CD4-positive, alpha-beta memory T cell (primary cell): ENCODE measurements at regions not wholly inside any gene's neighbourhood (a gene's known extent, or its start where the extent isn't known, plus 50 kb on each side); places are given as distances from the start of the nearest gene placed in this dataset.

Experiments
- CTCF ChIA-PET: fragments of 350-600 bp; sonication (Branson Sonifier 250); formaldehyde crosslinking; loops from one replicate; lab custom pipeline; 2021; ENCODE audit warnings: inconsistent platforms; ENCODE audit not compliant: partially characterized antibody; lab: Charles Lee
- POLR2A ChIA-PET: fragments of 350-600 bp; sonication (Branson Sonifier 250); formaldehyde crosslinking; loops from one replicate; lab custom pipeline; 2021; ENCODE audit not compliant: partially characterized antibody; lab: Charles Lee
- DNase-seq, 5 donors: peaks; one replicate each; pipeline versions ENCODE4 v3.0.0 to v3.0.0-alpha.2; 2020 to 2022; ENCODE audit warnings: mixed read lengths in 1 of 5
- H3K27ac ChIP-seq: one replicate; pipeline ENCODE4 v1.7.0; 2013; ENCODE audit warnings: low read depth, low read length
- H3K27me3 ChIP-seq: 2 replicates; pipeline ENCODE4 v1.7.0; 2013; ENCODE audit warnings: mild to moderate bottlenecking, low read length, moderate library complexity; ENCODE audit not compliant: insufficient read depth
- H3K36me3 ChIP-seq: 2 replicates; pipeline ENCODE4 v1.7.0; 2013; ENCODE audit warnings: mild to moderate bottlenecking, low read length, moderate library complexity; ENCODE audit not compliant: insufficient read depth
- H3K4me1 ChIP-seq: 2 replicates; pipeline ENCODE4 v1.7.0; 2013; ENCODE audit warnings: mild to moderate bottlenecking, low read length, moderate library complexity; ENCODE audit not compliant: insufficient read depth
- H3K4me3 ChIP-seq, 2 donors: one replicate each; pipeline ENCODE4 v1.7.0; 2013; ENCODE audit warnings: low read length in 2 of 2, mild to moderate bottlenecking in 1 of 2
- H3K9me3 ChIP-seq, 2 donors: one replicate each; pipeline ENCODE4 v1.7.0; 2013; ENCODE audit warnings: low read length in 2 of 2, control low read depth in 1 of 2; ENCODE audit not compliant: control insufficient read depth in 1 of 2
- H3K27ac Mint-ChIP-seq, 7 donors: one replicate each; pipeline ENCODE4 v1.8.0; 2020 to 2021; ENCODE audit warnings: mixed read lengths in 7 of 7, mild to moderate bottlenecking in 6 of 7, inconsistent platforms in 3 of 7, moderate library complexity in 3 of 7
- H3K27me3 Mint-ChIP-seq, 2 donors: one replicate each; pipeline ENCODE4 v1.8.0; 2020 to 2021; ENCODE audit warnings: mixed read lengths in 2 of 2
- H3K36me3 Mint-ChIP-seq, 2 donors: one replicate each; pipeline ENCODE4 v1.8.0; 2020 to 2021; ENCODE audit warnings: mixed read lengths in 2 of 2, inconsistent platforms in 1 of 2, mild to moderate bottlenecking in 1 of 2
- H3K4me1 Mint-ChIP-seq, 4 donors: one replicate each; pipeline ENCODE4 v1.8.0; 2020 to 2021; ENCODE audit warnings: mixed read lengths in 4 of 4, mild to moderate bottlenecking in 1 of 4
- H3K4me3 Mint-ChIP-seq, 8 donors: one replicate each; pipeline ENCODE4 v1.8.0; 2020 to 2021; ENCODE audit warnings: mixed read lengths in 8 of 8, mild to moderate bottlenecking in 7 of 8, moderate library complexity in 6 of 8, inconsistent platforms in 3 of 8
- H3K9me3 Mint-ChIP-seq, 8 donors: one replicate each; pipeline ENCODE4 v1.8.0; 2020 to 2021; ENCODE audit warnings: mixed read lengths in 8 of 8, mild to moderate bottlenecking in 5 of 8, inconsistent platforms in 3 of 8, moderate library complexity in 1 of 8
- intact Hi-C: fragments of 100-400 bp; cut with micrococcal nuclease; formaldehyde crosslinking; loops from one replicate; pipeline ENCODE4 v1.15.1; 2023

DNA sequence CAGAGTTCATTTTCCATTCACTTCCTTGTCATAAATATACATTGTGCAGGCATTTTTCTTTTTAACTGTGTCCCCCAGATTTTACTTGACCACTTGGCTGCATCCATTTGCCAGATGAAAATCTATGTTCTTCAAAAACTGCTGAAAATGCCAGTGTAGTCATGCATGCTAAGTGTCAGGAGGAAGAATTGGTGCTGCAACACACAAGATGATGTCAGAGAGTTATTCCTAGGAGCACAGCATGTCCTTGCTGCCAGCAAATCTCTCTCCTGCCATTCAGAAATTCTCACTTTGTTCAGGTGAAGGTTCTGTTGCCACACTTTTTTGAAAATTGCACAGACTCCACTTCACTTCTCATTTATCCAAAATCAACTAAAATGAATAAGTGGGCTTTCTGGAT is 106.4 kb upstream of the MAGI3 start:
- Mint-ChIP-seq H3K27me3 (peaks cover 7 to 10% of the 10 kb centered on the region in 2 donors), H3K9me3 (peaks cover 0 to 1% (median 0%) of the 10 kb centered on the region in 8 donors), H3K27ac (no peak overlapping the region), H3K4me3 (no peak overlapping the region), H3K36me3 (no peaks in the 10 kb centered on the region), H3K4me1 (no peaks in the 10 kb centered on the region)
- Histone ChIP-seq H3K9me3 (no peaks in the 10 kb centered on the region), H3K4me3 (no peak overlapping the region), H3K27me3 (no peaks in the 10 kb centered on the region), H3K36me3 (no peaks in the 10 kb centered on the region), H3K4me1 (no peaks in the 10 kb centered on the region), H3K27ac (no peak overlapping the region)
- CTCF ChIA-PET: no interaction called here
- intact Hi-C loops: no loop called here
- no peak for DNase-seq
- POLR2A ChIA-PET: no interaction called here

DNA sequence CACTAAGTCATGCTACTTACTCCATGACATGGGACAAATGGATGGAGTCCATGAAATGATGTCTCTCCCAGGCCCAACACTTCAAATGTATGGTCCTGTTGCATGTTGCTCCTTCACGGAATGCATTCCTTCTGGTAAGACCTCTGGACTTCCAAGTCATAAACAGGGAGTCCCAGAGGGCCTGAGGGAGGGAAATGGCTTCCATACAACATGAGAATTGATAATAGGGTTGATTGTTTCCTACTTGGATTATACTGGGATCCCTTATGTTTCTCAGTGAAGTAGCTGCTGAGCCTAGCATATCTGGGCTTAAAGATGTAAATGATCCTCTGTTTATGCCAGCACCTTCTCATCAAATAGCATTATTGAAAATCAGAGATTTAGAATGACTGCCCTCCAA is 104.2 kb upstream of the MAGI3 start:
- Mint-ChIP-seq H3K9me3 (peaks cover 0 to 3% (median 0%) of the 10 kb centered on the region in 8 donors), H3K4me3 (no peak overlapping the region), H3K4me1 (no peaks in the 10 kb centered on the region), H3K27me3 (peaks cover 5 to 16% of the 10 kb centered on the region in 2 donors), H3K36me3 (no peaks in the 10 kb centered on the region), H3K27ac (no peak overlapping the region)
- POLR2A ChIA-PET: no interaction called here
- intact Hi-C loops: no loop called here
- Histone ChIP-seq H3K36me3 (no peaks in the 10 kb centered on the region), H3K27ac (no peak overlapping the region), H3K9me3 (no peaks in the 10 kb centered on the region), H3K4me1 (no peaks in the 10 kb centered on the region), H3K4me3 (no peak overlapping the region), H3K27me3 (no peaks in the 10 kb centered on the region)
- CTCF ChIA-PET: no interaction called here
- DNase-seq: no peak

DNA sequence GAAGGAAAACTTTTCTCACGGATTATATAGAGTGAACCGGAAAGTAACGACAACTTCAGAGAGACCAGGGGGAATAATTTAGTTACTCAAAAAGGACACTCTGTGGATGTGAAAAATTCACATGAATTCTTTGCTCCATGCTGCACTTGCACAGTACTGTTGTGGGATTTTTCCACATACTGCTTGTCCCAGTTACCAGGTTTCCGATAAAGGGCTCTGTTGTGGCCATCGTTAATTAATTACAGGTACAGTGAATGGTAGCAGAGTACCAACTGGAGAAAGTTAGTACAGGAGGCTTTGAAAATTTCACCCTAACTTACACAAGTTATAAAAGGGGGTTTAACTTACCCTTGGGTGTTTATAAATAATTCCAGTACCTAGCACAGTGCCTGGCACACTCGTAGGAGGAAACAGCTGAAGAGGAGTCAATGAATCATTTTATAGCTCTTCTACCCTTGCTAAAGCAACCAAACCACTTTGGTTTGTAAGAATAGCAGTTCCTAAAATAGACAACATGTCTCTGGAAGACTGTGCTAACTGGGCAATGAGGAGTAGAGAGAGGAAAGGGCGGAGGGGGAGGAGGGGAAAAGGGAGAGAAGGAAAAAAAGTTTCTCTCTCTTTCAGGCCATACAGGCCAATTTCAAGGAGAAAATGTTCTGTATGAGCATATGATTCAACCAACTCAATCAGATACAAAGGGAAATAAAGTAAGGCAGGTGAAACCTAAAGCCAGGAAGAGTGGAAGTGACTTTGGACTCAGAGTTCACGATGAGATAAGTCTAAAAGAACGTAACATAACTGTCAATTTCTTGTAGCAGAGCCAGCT is 98.3 kb upstream of the MAGI3 start:
- Histone ChIP-seq H3K27me3 (no peaks in the 10 kb centered on the region), H3K4me3 (no peak overlapping the region), H3K27ac (no peak overlapping the region), H3K4me1 (no peaks in the 10 kb centered on the region), H3K9me3 (no peaks in the 10 kb centered on the region), H3K36me3 (no peaks in the 10 kb centered on the region)
- no peak for DNase-seq
- Mint-ChIP-seq H3K27ac (no peak overlapping the region), H3K4me1 (no peaks in the 10 kb centered on the region), H3K4me3 (no peak overlapping the region), H3K36me3 (no peaks in the 10 kb centered on the region), H3K27me3 (peaks cover 11 to 35% of the 10 kb centered on the region in 2 donors), H3K9me3 (peaks cover 0 to 2% (median 0%) of the 10 kb centered on the region in 8 donors)
- POLR2A ChIA-PET: no interaction called here
- CTCF ChIA-PET: interaction anchor here (0.6 kb wide), 1 partner anchor 1182 kb away, joined by 3 read pairs; no protein-coding TSS in a partner anchor
- intact Hi-C loops: no loop called here

DNA sequence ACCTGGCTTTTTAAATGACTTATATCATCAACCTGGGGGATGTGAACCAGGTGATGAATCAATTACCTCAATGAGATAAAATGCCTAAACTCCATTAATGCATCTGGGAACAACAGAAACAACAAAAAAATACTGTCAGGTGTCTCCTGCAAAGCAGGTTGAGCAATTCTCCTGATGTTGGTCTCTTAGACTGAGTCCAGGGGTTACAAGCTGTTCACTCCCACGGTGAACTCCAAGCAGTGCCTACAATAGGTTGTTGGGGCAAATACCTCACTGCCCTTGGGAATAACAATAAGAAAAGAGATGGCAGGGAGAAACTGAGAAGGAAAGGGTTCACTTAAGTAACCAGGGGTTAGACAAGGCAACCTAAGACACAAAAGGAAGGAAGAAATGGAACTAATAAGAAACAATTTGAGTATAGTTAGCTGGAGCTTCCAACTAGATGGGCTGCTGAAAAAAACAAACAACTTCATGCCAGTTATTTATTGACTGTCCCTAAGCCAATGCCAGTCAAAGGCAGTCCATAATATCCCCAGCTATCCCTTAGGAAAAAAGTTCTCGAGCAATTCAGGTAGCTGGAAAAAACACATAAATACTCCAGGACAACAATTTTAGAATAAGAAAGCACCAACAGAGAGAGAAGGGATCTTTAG is 97.6 kb upstream of the MAGI3 start:
- no peak overlapping the region for H3K27ac Mint-ChIP-seq
- no peak overlapping the region for H3K4me3 ChIP-seq
- ChIA-PET CTCF (interaction anchor here (0.6 kb wide), 1 partner anchor 1183 kb away, joined by 3 read pairs; no protein-coding TSS in a partner anchor), POLR2A (no interaction called here)
- H3K27me3 Mint-ChIP-seq: peaks cover 15 to 33% of the 10 kb centered on the region in 2 donors
- no peaks in the 10 kb centered on the region for H3K27me3 ChIP-seq
- H3K36me3 ChIP-seq: no peaks in the 10 kb centered on the region
- no peaks in the 10 kb centered on the region for H3K9me3 ChIP-seq
- DNase-seq: no peak
- H3K36me3 Mint-ChIP-seq: no peaks in the 10 kb centered on the region
- H3K4me1 ChIP-seq: no peaks in the 10 kb centered on the region
- no peak overlapping the region for H3K4me3 Mint-ChIP-seq
- H3K27ac ChIP-seq: no peak overlapping the region
- H3K4me1 Mint-ChIP-seq: no peaks in the 10 kb centered on the region
- peaks cover 0 to 2% (median 0%) of the 10 kb centered on the region in 8 donors for H3K9me3 Mint-ChIP-seq
- intact Hi-C loops: no loop called here

DNA sequence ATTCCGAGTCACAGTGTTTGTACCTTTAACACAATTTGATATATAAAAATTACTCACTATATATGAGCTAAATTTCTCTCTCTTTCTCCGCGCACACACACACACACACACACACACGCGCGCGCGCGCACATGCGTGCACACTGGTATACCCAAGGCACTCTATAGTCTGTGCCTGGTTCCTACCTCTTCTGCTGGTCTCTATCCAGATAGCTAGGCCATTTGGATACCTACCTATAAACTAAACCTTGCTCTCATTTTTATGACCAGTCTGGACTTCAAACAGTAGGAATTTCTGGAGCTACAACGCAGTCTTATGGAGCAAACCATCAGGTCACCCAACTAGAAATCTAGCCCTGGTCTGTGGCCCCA is 97.1 kb upstream of the MAGI3 start:
- no peak overlapping the region for H3K27ac Mint-ChIP-seq
- no peak overlapping the region for H3K27ac ChIP-seq
- H3K27me3 ChIP-seq: no peaks in the 10 kb centered on the region
- H3K4me3 Mint-ChIP-seq: no peak overlapping the region
- intact Hi-C loops: no loop called here
- no peak overlapping the region for H3K4me3 ChIP-seq
- H3K27me3 Mint-ChIP-seq: peaks cover 15 to 33% of the 10 kb centered on the region in 2 donors
- POLR2A ChIA-PET: no interaction called here
- no peaks in the 10 kb centered on the region for H3K4me1 ChIP-seq
- H3K36me3 Mint-ChIP-seq: no peaks in the 10 kb centered on the region
- no peaks in the 10 kb centered on the region for H3K4me1 Mint-ChIP-seq
- no peaks in the 10 kb centered on the region for H3K9me3 ChIP-seq
- DNase-seq: no peak
- CTCF ChIA-PET: no interaction called here
- no peaks in the 10 kb centered on the region for H3K36me3 ChIP-seq
- peaks cover 0 to 2% (median 0%) of the 10 kb centered on the region in 8 donors for H3K9me3 Mint-ChIP-seq

DNA sequence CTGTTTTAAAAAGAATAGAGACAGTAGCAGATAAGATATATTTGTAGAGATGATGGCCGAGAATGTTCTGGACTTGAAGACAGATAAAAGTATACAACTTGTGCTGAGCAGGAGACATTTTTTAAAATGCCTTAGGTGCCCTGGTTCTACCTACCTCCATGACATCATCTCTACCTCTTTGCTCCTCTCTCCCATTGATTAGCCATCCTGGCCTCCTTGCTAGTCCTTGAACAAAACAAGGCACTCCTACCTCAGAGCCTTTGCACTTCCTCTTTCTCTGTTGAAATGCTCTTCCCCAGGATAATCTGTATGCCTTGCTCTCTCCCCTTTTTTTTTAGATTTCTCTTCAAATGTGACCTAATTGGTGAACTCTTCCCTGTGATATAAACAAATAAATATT is 92.6 kb upstream of the MAGI3 start:
- DNase-seq: no peak
- no peak overlapping the region for H3K27ac Mint-ChIP-seq
- H3K4me1 Mint-ChIP-seq: no peaks in the 10 kb centered on the region
- no peak overlapping the region for H3K27ac ChIP-seq
- no peaks in the 10 kb centered on the region for H3K36me3 Mint-ChIP-seq
- no peaks in the 10 kb centered on the region for H3K36me3 ChIP-seq
- H3K4me1 ChIP-seq: no peaks in the 10 kb centered on the region
- H3K9me3 ChIP-seq: no peaks in the 10 kb centered on the region
- POLR2A ChIA-PET: no interaction called here
- peaks cover 9 to 19% of the 10 kb centered on the region in 2 donors for H3K27me3 Mint-ChIP-seq
- no peak overlapping the region for H3K4me3 Mint-ChIP-seq
- intact Hi-C loops: no loop called here
- CTCF ChIA-PET: no interaction called here
- H3K4me3 ChIP-seq: no peak overlapping the region
- no peaks in the 10 kb centered on the region for H3K27me3 ChIP-seq
- peaks cover 0 to 2% (median 0%) of the 10 kb centered on the region in 8 donors for H3K9me3 Mint-ChIP-seq

DNA sequence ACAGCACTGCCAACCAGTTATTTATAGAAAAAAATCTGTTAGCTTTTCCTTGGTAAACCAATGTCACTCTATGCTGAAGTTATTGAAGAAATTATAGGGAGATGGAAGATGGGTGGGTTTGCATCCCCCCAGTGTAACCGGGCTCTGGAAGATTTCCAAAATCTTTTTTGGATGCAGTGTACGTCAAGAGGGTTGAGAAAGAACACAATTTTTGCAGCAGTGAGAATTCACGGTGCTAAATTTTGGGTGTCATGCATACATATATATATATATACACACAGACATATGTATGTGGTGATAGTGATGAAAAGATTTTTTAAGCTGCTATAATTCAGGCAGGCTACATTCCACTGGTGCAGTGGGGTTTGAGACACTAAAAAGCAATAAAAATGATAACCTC is 91.4 kb upstream of the MAGI3 start:
- Histone ChIP-seq H3K27ac (no peak overlapping the region), H3K36me3 (no peaks in the 10 kb centered on the region), H3K4me1 (no peaks in the 10 kb centered on the region), H3K9me3 (no peaks in the 10 kb centered on the region), H3K4me3 (no peak overlapping the region), H3K27me3 (no peaks in the 10 kb centered on the region)
- intact Hi-C loops: no loop called here
- Mint-ChIP-seq H3K27ac (no peak overlapping the region), H3K9me3 (peaks cover 0 to 2% (median 0%) of the 10 kb centered on the region in 8 donors), H3K4me3 (no peak overlapping the region), H3K4me1 (no peaks in the 10 kb centered on the region), H3K27me3 (peaks cover 9 to 10% of the 10 kb centered on the region in 2 donors), H3K36me3 (no peaks in the 10 kb centered on the region)
- ChIA-PET CTCF (no interaction called here), POLR2A (no interaction called here)
- DNase-seq: no peak
